ENCODE measurements at regions not wholly inside any gene's neighbourhood (a gene's known extent, or its start where the extent isn't known, plus 50 kb on each side); places are given as distances from the start of the nearest gene placed in this dataset.

GRCh38 chr10:83165265-83165664 lies 974.0 kb upstream of the GHITM start:
- DNase-seq = no peak

DNA sequence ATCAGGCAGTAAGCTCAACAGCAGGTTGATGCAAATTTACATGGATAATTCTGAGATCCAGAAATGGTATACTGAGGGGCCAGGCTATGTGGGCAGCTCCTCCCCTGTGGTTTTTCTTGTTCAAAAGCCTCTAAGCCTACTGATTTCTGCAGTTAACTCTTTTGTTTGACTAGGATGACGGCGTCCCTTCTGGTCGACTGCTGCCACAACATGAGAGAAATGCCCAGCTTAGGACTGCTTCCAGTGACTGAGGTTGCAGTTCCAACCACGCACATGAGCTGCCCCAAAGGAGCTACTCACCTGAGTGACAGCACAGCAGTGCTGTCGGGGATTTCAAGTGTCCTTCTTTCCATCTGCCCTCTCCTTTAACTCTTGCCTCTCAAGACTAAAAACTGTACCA lies 973.0 kb upstream of the GHITM start:
- DNase-seq = no peak

DNA sequence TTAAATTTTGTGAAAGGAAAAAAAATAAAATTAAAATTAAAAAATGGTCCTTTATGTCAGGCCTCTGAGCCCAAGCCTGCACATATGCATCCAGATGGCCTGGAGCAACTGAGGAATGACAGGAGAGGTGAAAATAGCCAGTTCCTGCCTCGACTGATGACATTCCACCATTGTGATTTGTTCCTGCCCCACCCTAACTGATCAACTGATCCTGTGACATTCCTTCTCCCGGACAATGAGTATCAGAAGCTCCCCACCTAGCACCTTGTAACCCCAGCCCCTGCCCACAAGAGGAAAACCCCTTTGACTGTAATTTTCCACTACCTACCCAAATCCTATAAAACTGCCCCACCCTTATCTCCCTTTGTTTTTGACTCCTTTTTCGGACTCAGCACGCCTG lies 972.2 kb upstream of the GHITM start:
- no peak for DNase-seq

- no peak for DNase-seq
These were observed 962.4 kb upstream of the GHITM start for GRCh38 chr10:83176901-83177300.

DNA sequence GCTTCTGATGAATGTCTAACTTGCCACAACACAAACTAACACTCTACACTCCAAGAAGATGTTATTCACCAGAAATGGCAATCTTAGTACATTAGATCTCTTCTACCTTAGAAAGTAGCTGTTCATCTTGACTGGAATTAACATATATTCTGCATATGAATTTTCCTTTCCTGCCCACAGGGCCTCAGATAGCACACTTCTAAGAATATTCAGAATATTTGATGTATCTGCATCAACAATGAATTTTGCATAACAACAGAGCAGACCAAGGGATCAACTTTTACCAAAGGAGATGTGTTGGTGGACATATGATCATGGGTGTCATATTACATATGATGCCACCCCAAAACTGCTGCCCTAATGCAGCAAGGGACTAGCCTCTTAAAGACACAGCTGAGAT lies 960.8 kb upstream of the GHITM start:
- no peak for DNase-seq

DNA sequence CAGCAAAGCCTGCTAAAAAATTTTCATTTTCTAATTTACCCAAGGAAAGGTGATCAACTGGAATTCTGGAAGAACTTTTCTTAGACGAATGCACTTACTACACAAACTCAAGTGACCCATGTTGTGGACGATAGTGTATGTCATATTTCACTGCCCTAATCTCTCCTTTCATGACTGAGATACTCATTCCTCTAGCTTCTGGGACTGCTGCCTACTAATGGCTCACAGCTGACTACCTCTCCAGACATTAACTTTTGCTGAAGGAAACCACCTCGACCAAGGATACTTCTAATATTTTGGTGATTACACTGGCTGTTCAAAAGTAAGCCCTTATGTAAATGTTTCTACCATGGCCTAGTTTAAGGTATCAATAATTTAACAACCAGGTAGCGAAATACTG lies 959.9 kb upstream of the GHITM start:
- DNase-seq = no peak

DNA sequence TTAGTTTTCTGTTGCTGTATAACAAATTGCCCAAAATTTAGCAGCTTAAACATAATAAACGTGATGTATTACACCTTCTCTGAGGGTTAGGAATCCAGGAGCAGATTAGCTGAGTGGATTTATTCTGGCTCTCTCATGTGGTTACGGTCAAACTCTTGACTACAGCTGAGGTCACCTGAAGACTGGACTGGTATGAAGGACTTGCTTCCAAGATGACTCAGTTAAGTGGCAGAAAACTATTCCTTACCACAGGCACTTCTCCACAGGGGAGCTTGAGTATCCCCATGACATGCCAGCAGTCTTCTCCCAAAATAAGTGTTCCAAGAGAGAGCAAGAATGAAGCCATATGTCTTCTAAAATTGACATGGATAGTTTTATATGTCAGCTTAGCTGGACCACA lies 957.2 kb upstream of the GHITM start:
- DNase-seq = no peak

- DNase-seq = no peak
These were observed 954.7 kb upstream of the GHITM start for GRCh38 chr10:83184641-83185040.

DNA sequence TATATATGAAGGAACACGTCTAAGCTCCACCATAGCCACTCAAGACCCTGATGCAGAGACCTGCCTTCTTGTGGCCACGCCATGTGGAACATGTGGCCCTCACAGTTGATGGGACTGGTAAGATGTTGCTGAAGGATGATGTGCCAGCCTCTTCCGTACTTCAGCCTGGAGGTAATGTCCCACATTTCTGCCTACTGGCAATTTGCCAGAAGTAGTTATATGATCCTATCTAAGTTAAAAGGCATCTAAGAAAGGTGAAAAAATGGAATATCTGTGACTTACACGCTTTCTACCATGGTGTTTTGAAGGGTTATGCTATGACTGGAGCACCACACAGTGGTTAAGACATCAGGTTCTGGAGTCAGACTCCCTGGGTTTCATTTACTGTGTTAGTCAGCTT lies 948.7 kb upstream of the GHITM start:
- DNase-seq = no peak

- no peak for DNase-seq
These were observed 946.3 kb upstream of the GHITM start for GRCh38 chr10:83193026-83193425.

DNA sequence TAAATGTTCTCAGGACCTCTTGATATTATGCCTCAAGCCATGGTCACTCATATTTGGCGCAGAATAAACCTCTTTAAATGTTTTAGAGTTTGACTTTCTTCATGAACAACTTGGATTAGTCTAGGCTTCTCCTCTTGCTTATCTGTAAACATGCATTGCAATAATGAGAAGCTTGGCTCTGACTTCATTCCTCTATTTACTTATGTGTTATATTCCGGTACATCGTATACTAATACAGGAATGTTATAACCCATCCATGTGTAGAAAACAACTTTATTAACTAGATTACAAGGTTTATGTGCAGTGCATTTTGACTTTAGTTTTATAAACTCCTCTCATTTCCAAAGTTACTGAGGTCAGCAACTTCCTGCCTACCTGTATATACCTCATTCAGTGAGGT lies 944.3 kb upstream of the GHITM start:
- DNase-seq = no peak

GRCh38 chr10:83199374-83199773 lies 939.9 kb upstream of the GHITM start:
- DNase-seq = no peak

DNA sequence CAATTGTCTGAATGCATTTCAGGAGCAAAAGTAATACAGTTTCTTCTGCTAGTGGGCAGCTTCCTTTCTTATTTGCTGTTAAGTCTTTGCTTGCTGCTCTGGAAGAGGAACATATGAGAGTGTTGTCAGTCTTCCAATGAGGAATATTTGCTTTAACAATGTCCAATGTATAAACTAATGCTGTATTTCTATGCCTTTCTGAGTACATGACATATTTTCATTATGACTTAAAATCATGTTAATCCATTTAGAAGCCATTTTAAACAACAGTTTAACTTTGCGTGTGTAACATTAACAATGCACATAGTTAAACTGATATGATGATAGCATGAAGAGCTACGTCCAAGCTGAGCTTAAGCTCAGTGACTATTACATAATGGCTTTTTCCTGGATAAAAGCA lies 933.4 kb upstream of the GHITM start:
- no peak for DNase-seq

DNA sequence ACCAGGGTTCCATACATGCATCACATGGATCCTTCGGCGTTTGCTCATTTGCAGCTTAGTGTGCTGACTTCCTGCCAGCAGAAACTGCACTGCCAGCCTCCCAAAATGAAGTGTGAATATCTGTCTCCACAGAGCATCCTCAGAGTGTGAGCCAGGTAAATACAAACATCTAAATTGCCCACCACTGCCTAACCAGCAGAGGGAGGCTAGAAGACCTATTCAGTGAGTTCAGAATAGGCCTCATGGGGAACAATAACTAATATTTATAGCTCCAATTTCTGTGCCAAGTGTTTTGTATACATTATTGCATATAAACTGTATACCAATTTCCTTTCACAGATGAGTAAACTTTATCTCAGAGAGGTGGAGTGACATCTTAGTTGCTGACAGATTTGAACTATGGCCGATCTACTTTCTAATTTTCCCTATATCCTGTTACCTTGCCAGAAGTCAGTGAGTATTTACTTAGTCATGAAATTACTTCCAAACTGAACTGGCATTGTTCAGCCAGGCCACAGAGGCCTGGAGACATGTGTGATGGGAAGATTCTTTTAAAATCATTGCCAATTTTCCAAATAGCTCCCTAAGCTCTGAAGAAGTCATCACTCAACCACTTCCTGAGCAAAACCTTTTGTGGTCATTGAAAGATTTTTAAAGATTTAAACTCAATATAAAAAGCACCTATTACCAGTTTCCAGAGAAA lies 926.5 kb upstream of the GHITM start:
- no peak for DNase-seq

DNA sequence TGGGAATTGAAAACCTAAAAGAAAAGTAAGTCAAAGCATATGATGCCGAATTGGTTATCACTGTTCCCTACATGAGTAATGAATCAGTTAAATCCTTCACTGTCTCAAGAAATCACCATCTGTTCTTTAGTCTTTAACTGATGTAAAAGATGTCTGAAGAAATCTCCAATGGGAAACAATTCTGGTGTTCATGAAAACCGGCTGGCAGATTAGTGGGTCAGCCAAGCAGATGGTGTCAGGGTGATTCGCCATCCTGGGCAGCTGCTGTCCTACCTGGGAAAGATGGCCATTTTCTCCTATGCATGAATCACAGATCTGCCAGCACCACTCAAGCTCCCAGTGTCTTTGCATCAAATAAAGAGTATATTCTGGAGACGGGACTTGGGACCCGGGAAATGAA lies 925.2 kb upstream of the GHITM start:
- DNase-seq = no peak

GRCh38 chr10:83218205-83218604 lies 921.1 kb upstream of the GHITM start:
- no peak for DNase-seq

GRCh38 chr10:83222300-83222699 lies 917.0 kb upstream of the GHITM start:
- no peak for DNase-seq

DNA sequence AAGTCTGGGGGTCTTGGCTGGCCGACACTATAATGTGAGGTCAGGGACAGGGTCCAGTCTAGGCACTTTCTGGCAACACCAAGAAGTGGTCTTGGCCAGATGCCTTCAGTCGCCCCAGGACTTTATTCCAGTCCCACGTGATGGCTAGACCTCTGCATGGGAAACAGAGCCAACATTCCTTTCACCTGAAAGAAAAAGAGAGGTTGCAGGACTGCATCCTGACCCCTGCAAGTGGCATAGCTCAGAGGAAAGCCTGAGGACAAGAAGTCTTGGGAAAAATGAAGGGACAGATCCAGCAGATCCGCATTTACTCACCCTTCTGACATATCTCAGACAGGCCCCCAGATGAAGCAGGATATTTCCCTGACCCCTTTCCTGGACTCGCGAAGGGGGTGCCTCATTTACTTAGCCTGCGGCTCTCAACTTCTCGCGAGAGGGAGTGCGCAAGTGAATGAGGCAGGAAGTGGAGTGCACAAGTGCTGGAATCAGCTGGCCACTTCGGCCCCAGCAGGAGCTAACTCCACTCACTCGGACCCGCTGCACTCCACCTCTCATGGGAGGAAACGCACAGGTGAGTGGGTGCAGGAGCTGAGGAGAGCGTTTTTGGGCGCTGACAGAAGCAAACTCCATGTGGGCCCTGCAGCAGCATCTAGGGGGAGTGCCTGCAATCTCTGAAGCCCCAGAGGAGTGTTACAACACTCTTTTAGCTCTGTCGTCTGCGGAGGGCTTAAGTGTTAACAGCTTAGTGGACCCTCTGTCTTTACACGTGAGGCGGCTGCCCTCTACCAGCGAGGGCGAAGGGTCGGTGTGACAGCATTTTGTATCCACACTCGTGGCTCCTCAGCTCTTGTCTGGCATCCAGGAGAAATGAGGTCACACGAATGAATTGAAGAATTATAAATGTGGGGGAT lies 916.2 kb upstream of the GHITM start:
- no peak for DNase-seq

DNA sequence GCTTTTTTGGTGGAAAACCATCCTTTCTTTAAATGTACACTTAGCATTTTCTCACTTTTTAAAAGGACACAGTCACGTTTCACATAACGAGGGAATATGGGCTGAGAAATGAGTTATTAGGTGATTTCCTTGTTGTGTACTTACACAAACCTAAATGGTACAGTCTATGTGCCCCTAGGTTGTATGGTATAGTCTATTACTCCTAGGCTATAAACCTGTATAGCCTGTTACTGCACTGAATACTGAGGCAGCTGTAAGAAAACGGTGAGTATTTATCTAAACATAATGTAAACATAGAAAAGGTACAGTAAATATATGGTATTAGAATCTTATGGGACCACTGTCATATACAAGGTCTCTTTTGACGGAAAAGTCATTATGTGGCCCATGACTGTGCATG lies 913.5 kb upstream of the GHITM start:
- DNase-seq = no peak

GRCh38 chr10:83229991-83230390 lies 909.3 kb upstream of the GHITM start:
- no peak for DNase-seq

DNA sequence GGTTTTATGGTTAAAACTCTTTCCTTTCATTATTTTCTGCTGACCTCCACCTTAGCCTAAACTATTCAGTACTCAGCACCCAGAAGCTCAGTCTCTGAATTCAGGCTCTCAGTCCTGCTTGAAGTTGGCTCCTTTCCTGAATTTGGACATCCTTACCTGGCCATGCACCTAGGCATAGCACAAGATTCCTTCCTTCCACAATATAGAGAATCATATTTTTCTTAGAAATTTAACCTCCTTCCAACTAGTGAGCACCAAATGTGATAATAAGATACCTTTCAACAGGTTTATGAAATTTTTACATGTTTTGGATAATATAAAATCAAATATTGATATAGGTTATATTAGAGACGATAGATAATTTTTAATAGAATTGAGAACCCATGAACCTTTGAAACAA lies 905.6 kb upstream of the GHITM start:
- DNase-seq = no peak

- no peak for DNase-seq
These were observed 891.1 kb upstream of the GHITM start for GRCh38 chr10:83248106-83248631.

- DNase-seq = no peak
These were observed 888.9 kb upstream of the GHITM start for GRCh38 chr10:83250396-83250795.

DNA sequence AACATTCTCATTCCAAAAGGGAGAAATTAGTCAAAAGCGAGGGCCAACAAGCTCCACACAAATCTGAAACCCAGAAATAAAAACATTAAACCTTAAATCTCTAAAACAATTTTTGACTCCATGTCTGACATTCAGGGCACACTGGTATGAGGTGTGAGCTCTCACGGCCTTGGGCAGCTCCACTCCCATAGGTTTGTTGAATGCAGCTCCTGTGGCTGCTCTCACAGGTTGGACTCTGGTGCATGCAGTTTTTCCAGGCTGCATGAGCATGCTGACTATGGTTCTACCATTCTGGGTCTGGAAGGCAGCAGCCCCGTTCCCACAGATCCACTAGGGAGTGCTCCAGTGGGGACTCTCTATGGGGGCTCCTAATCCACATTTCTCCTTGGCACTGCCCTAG lies 887.1 kb upstream of the GHITM start:
- no peak for DNase-seq
